ENCODE measurements at regions not wholly inside any gene's neighbourhood (a gene's known extent, or its start where the extent isn't known, plus 50 kb on each side); places are given as distances from the start of the nearest gene placed in this dataset.

- no peak for DNase-seq
Measured at GRCh38 chr2:15735484-15736326, 144.0 kb downstream of the DDX1 start.

- no peak for DNase-seq
Measured at GRCh38 chr2:15736396-15737180, 144.9 kb downstream of the DDX1 start.

GRCh38 chr2:15737314-15738224 lies 145.9 kb downstream of the DDX1 start:
- DNase-seq = no peak

GRCh38 chr2:15738225-15738546 lies 146.5 kb downstream of the DDX1 start:
- DNase-seq = no peak

GRCh38 chr2:15738943-15739342 lies 147.3 kb downstream of the DDX1 start:
- DNase-seq = no peak

- no peak for DNase-seq
Measured at GRCh38 chr2:15744820-15745219, 153.2 kb downstream of the DDX1 start.

- DNase-seq = no peak
Measured at GRCh38 chr2:15745350-15745749, 153.7 kb downstream of the DDX1 start.

- no peak for DNase-seq
Measured at GRCh38 chr2:15745907-15746702, 154.4 kb downstream of the DDX1 start.

- no peak for DNase-seq
Measured at GRCh38 chr2:15746703-15747550, 155.3 kb downstream of the DDX1 start.

- DNase-seq = no peak
Measured at GRCh38 chr2:15747603-15748471, 156.2 kb downstream of the DDX1 start.

GRCh38 chr2:15748736-15749323 lies 157.2 kb downstream of the DDX1 start:
- DNase-seq = peak; percentile 48

- no peak for DNase-seq
Measured at GRCh38 chr2:15749460-15750432, 158.1 kb downstream of the DDX1 start.

- DNase-seq = no peak
Measured at GRCh38 chr2:15750433-15750814, 158.8 kb downstream of the DDX1 start.

GRCh38 chr2:15750822-15751329 lies 159.2 kb downstream of the DDX1 start:
- DNase-seq = no peak

- DNase-seq = no peak
Measured at GRCh38 chr2:15751477-15751876, 159.8 kb downstream of the DDX1 start.

GRCh38 chr2:15752552-15753232 lies 161.0 kb downstream of the DDX1 start:
- no peak for DNase-seq

- no peak for DNase-seq
Measured at GRCh38 chr2:15753233-15753798, 161.6 kb downstream of the DDX1 start.
